ENCODE measurements at regions not wholly inside any gene's neighbourhood (a gene's known extent, or its start where the extent isn't known, plus 50 kb on each side); places are given as distances from the start of the nearest gene placed in this dataset.
"Not testable (repeated sequence)": the region's sequence is repeated elsewhere in the genome, so short reads cannot be mapped to it uniquely, and the experiment has no call there.

DNA sequence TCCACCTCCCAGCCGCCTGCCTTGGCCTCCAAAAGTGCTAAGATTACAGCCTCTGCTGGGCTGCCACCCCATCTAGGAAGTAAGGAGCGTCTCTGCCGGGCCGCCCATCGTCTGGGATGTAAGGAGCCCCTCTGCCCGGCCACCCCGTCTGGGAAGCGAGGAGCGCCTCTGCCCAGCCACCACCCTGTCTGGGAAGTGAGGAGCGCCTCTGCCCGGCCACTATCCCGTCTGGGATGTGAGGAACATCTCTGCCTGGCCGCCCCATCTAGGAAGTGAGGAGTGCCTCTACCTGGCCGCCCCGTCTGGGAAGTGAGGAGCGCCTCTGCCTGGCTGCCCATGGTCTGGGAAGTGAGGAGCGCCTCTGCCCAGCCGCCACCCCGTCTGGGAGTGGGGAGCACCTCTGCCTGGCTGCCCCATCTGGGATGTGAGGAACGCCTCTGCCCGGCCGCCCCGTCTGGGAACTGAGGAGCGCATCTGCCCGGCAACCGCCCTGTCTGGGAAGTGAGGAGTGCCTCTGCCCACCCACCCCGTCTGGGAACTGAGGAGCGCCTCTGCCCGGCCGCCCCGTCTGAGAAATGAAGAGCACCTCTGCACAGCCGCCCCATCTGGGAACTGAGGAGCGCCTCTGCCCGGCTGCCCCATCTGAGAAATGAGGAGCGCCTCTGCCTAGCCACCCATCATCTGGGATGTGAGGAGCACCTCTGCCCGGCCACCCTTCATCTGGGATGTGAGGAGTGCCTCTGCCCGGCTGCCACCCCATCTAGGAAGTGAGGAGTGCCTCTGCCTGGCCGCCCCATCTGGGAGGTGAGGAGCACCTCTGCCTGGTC is 137.8 kb upstream of the PALMD start:
- TF ChIP-seq, protein P1, sequence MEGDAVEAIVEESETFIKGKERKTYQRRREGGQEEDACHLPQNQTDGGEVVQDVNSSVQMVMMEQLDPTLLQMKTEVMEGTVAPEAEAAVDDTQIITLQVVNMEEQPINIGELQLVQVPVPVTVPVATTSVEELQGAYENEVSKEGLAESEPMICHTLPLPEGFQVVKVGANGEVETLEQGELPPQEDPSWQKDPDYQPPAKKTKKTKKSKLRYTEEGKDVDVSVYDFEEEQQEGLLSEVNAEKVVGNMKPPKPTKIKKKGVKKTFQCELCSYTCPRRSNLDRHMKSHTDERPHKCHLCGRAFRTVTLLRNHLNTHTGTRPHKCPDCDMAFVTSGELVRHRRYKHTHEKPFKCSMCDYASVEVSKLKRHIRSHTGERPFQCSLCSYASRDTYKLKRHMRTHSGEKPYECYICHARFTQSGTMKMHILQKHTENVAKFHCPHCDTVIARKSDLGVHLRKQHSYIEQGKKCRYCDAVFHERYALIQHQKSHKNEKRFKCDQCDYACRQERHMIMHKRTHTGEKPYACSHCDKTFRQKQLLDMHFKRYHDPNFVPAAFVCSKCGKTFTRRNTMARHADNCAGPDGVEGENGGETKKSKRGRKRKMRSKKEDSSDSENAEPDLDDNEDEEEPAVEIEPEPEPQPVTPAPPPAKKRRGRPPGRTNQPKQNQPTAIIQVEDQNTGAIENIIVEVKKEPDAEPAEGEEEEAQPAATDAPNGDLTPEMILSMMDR (IDR thresholded peaks at IDR 0.05; ENCODE audit: borderline replicate concordance, extremely low read depth, insufficient read depth): no peak
- peak in 1 of 5 donors; percentile 72 for DNase-seq
- FAIRE-seq: no peak
- H3K9me3 ChIP-seq (ENCODE audit: control insufficient read depth in 2 of 3, insufficient read depth in 1 of 3, low read length in 3 of 3): no peaks in the 10 kb centered on the region
- no peak overlapping the region for H3K4me3 ChIP-seq (ENCODE audit: low read length in 3 of 3)
- no peaks in the 10 kb centered on the region for H3K36me3 ChIP-seq (ENCODE audit: control insufficient read depth in 2 of 3, insufficient read depth in 3 of 3, low read length in 3 of 3)
- H3K27me3 ChIP-seq (ENCODE audit: control insufficient read depth, insufficient read depth, low read length): no peaks in the 10 kb centered on the region
- intact Hi-C loops (cut with DNase I): no loop called here
- no peak overlapping the region for H3K27ac ChIP-seq (ENCODE audit: low read depth in 2 of 2, low read length in 2 of 2)
- H3K9ac ChIP-seq (ENCODE audit: low read length in 3 of 3): no peak overlapping the region
- no peaks in the 10 kb centered on the region for H3K4me1 ChIP-seq (ENCODE audit: control insufficient read depth in 2 of 3, insufficient read depth in 2 of 3, low read depth in 1 of 3, low read length in 3 of 3)

DNA sequence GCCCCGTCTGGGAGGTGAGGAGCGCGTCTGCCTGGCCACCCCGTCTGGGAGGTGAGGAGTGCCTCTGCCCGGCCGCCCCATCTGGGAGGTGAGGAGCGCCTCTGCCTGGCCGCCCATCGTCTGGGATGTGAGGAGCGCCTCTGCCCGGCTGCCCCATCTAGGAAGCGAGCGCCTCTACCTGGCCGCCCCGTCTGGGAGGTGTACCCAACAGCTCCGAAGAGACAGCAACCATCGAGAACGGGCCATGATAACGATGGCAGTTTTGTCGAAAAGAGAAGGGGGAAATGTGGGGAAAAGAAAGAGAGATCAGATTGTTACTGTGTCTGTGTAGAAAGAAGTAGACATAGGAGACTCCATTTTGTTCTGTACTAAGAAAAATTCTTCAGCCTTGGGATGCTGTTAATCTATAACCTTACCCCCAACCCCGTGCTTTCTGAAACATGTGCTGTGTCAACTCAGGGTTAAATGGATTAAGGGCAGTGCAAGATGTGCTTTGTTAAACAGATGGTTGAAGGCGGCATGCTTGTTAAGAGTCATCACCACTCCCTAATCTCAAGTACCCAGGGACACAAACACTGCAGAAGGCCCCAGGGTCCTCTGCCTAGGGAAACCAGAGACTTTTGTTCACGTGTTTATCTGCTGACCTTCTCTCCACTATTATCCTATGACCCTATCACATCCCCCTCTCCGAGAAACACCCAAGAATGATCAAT is 137.0 kb upstream of the PALMD start:
- H3K27me3 ChIP-seq (ENCODE audit: control insufficient read depth, insufficient read depth, low read length); H3K9ac ChIP-seq (ENCODE audit: low read length in 3 of 3); FAIRE-seq; H3K9me3 ChIP-seq (ENCODE audit: control insufficient read depth in 2 of 3, insufficient read depth in 1 of 3, low read length in 3 of 3); H3K27ac ChIP-seq (ENCODE audit: low read depth in 2 of 2, low read length in 2 of 2); H3K36me3 ChIP-seq (ENCODE audit: control insufficient read depth in 2 of 3, insufficient read depth in 3 of 3, low read length in 3 of 3); intact Hi-C loops (cut with DNase I); H3K4me3 ChIP-seq (ENCODE audit: low read length in 3 of 3); H3K4me1 ChIP-seq (ENCODE audit: control insufficient read depth in 2 of 3, insufficient read depth in 2 of 3, low read depth in 1 of 3, low read length in 3 of 3): not testable (repeated sequence)
- peak in 1 of 5 donors; percentile 70 for DNase-seq

DNA sequence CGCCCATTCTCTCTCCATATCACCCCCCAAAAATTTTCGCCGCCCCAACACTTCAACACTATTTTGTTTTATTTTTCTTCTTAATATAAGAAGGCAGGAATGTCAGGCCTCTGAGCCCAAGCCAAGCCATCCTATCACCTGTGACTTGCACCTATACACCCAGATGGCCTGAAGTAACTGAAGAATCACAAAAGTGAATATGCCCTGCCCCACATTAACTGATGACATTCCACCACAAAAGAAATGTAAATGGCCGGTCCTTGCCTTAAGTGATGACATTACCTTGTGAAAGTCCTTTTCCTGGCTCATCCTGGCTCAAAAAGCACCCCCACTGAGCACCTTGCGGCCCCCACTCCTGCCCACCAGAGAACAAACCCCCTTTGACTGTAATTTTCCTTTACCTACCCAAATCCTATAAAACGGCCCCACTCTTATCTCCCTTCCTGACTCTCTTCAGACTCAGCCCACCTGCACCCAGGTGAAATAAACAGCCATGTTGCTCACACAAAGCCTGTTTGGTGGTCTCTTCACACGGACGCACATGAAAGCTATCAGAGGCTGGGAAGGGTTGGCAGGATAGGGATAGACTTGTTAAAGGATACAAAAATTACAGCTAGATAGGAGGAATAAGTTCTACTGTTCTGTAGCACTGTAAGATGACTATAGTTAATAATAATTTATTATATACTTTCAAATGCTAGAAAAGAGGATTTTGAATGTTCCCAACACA is 130.9 kb upstream of the PALMD start:
- H3K4me1 ChIP-seq (ENCODE audit: control insufficient read depth in 2 of 3, insufficient read depth in 2 of 3, low read depth in 1 of 3, low read length in 3 of 3); H3K27ac ChIP-seq (ENCODE audit: low read depth in 2 of 2, low read length in 2 of 2); H3K4me3 ChIP-seq (ENCODE audit: low read length in 3 of 3); H3K27me3 ChIP-seq (ENCODE audit: control insufficient read depth, insufficient read depth, low read length); H3K36me3 ChIP-seq (ENCODE audit: control insufficient read depth in 2 of 3, insufficient read depth in 3 of 3, low read length in 3 of 3); intact Hi-C loops (cut with DNase I); H3K9ac ChIP-seq (ENCODE audit: low read length in 3 of 3); FAIRE-seq; H3K9me3 ChIP-seq (ENCODE audit: control insufficient read depth in 2 of 3, insufficient read depth in 1 of 3, low read length in 3 of 3); DNase-seq: not testable (repeated sequence)

GRCh38 chr1:99516141-99516540 is 129.8 kb upstream of the PALMD start:
- TF ChIP-seq, protein P1 (IDR thresholded peaks at IDR 0.05; ENCODE audit: borderline replicate concordance, extremely low read depth, insufficient read depth): no peak
- intact Hi-C loops (cut with DNase I): no loop called here
- Histone ChIP-seq H3K4me1 (ENCODE audit: control insufficient read depth in 2 of 3, insufficient read depth in 2 of 3, low read depth in 1 of 3, low read length in 3 of 3) (no peaks in the 10 kb centered on the region), H3K36me3 (ENCODE audit: control insufficient read depth in 2 of 3, insufficient read depth in 3 of 3, low read length in 3 of 3) (no peaks in the 10 kb centered on the region), H3K9me3 (ENCODE audit: control insufficient read depth in 2 of 3, insufficient read depth in 1 of 3, low read length in 3 of 3) (no peaks in the 10 kb centered on the region), H3K4me3 (ENCODE audit: low read length in 3 of 3) (no peak overlapping the region), H3K9ac (ENCODE audit: low read length in 3 of 3) (no peak overlapping the region), H3K27ac (ENCODE audit: low read depth in 2 of 2, low read length in 2 of 2) (no peak overlapping the region), H3K27me3 (ENCODE audit: control insufficient read depth, insufficient read depth, low read length) (no peaks in the 10 kb centered on the region)
- FAIRE-seq (no peak), DNase-seq (no peak)

All from kidney (tissue), 13 donors.